Fibroblast of pulmonary artery (primary cell): ENCODE measurements at regions not wholly inside any gene's neighbourhood (a gene's known extent, or its start where the extent isn't known, plus 50 kb on each side); places are given as distances from the start of the nearest gene placed in this dataset.

ENCODE experiments used
- DNase-seq: peaks from one replicate; pipeline ENCODE4 v3.0.0-alpha.2; 2010; ENCODE audit warnings: low read depth
- H3K4me3 ChIP-seq: replicated peaks from 2 replicates; pipeline ENCODE4 v1.5.1; 2011; ENCODE audit warnings: low read depth, mild to moderate bottlenecking, control low read depth, low read length, moderate library complexity
- TF ChIP-seq, protein P1 (sequence below): IDR thresholded peaks from 2 replicates; pipeline ENCODE4 v1.5.1; 2011; ENCODE audit warnings: mild to moderate bottlenecking, control low read depth, low read length, inconsistent platforms; ENCODE audit errors: missing control alignments

DNA sequence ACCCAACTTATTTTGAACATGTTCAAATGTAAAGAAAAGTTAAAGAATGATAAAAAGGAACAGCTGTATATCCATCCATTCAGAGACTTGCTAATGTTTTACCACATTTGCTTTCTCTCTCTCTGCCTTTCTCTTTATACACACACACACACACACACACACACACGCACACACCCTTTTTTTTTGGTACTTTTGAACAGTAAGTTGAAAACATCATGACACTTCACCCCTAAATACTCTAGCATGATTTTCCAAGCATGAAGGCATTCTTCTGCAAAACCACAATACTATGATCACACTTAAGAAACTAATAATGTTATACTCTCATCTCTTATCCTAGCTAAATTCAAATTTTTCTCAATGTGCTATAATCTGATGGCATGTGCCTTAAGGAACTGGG is 192.3 kb downstream of the UTRN start:
- H3K4me3 ChIP-seq = no peak overlapping the region
- TF ChIP-seq, protein P1, sequence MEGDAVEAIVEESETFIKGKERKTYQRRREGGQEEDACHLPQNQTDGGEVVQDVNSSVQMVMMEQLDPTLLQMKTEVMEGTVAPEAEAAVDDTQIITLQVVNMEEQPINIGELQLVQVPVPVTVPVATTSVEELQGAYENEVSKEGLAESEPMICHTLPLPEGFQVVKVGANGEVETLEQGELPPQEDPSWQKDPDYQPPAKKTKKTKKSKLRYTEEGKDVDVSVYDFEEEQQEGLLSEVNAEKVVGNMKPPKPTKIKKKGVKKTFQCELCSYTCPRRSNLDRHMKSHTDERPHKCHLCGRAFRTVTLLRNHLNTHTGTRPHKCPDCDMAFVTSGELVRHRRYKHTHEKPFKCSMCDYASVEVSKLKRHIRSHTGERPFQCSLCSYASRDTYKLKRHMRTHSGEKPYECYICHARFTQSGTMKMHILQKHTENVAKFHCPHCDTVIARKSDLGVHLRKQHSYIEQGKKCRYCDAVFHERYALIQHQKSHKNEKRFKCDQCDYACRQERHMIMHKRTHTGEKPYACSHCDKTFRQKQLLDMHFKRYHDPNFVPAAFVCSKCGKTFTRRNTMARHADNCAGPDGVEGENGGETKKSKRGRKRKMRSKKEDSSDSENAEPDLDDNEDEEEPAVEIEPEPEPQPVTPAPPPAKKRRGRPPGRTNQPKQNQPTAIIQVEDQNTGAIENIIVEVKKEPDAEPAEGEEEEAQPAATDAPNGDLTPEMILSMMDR = no peak
- DNase-seq = no peak

DNA sequence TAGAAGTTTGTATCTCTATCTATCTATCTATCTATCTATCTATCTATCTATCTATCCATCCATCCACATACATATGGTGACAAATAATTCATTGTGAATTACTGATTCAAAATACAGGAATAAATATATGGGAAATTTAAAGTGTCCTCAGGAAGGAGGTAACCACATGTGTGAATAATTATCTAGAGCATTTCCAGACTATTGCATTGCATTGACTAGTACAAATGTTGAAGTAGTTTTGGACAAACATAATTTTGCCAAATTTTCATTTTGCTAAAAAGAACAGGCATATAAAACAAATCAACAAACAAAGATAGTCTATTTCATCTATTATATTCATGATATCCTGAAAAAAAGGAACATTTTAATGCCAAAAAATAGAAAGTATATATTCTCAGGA is 192.7 kb downstream of the UTRN start:
- TF ChIP-seq, protein P1 = no peak
- no peak overlapping the region for H3K4me3 ChIP-seq
- DNase-seq = no peak

DNA sequence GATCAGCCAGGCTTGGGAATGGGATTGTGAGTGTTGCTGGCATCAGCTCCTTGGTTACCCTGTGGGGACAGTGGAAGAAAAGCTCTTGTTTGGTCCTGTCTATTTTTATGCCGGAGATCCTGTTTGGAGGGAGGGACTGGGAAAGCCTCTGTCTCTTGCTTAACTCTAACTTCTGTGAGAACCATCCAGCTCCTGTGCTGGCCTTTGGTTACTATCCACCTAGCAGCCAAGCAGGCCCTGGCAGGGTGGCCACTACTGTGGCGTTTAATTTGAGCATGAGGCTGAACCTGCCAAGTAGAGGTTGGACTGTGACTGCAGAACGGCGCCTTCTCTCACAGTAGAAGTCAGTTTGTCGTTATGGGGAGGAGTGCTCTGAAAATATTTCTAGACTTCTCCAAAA is 193.3 kb downstream of the UTRN start:
- TF ChIP-seq, protein P1 = no peak
- DNase-seq = no peak
- no peak overlapping the region for H3K4me3 ChIP-seq

DNA sequence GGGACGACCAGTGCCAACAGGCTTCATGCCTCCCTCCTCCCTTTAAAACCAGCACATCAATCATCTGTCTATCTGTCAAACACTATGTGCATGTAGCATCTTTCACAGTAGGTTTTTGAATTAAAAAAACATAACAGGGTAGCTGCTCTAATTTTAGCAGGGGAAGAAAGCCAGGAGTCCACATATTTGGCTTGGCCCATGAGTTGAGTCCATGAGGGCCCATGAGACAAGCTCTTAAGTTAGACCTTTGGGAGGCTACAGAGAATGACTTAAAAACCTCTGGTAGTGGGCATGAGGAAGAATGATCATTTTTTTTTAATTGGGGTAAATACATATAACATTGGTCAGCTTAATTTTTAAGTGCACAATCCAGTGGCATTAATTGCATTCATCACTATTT is 194.9 kb downstream of the UTRN start:
- TF ChIP-seq, protein P1 = no peak
- no peak overlapping the region for H3K4me3 ChIP-seq
- no peak for DNase-seq

DNA sequence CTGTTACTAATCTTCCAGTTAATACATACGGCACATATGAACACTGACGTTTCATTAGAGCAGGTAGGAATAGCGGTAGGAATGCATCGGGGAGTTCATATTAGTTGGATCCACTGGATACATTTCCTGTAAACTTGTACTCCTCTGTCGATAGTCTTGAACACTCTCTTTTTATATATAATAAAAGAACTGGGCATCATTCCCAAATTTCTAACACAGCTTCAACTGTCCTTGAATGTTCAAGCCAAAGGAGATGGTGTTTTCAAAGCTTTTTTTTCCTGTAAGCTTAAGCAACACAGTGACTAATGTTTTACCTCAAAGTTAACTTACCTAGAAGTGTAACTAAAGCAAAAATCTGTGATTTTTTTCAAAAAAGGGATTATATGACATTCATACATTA is 195.3 kb downstream of the UTRN start:
- peak; percentile 54 for DNase-seq
- TF ChIP-seq, protein P1 = no peak

DNA sequence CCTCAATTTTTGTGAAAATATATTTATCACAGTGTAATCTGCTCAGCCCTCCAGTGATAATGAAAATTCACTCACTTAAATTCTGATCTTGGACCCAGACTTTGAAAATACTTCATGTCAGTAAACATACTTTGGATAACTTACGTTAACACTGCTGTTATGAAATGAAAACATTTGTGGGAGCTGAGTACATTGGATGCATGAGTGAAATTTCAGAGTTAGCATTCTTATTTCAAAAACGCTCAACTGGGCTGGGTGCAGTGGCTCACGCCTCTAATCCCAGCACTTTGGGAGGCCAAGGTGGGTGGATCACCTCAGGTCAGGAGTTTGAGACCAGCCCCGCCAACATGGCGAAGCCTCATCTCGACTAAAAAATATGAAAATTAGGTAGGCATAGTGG is 196.4 kb downstream of the UTRN start:
- TF ChIP-seq, protein P1 = no peak
- H3K4me3 ChIP-seq = no peak overlapping the region
- no peak for DNase-seq

More for the DNA sequence above, 195.3 kb downstream of the UTRN start:
- no peak overlapping the region for H3K4me3 ChIP-seq

DNA sequence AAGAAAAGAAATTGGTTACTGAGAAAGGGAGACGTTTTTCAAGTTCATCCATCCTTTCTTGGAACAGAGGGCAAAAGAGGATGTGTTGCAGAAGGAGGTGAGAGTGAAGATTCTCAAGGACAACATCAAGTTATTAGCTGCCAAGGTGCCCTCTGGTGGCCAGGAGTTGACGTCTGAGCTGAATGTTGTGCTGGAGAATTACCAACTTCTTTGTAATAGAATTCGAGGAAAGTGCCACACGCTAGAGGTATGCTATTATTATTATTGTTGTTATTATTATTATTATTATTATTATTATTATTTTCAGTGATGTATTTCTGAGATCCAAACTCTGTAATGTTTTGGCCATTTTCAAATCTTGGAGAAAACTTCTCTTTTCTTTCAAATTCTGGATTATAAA is 197.0 kb downstream of the UTRN start:
- H3K4me3 ChIP-seq = no peak overlapping the region
- peak; percentile 90 for DNase-seq
- TF ChIP-seq, protein P1 = peak; percentile 73
